Tibial artery (tissue), 4 donors: ENCODE measurements at regions not wholly inside any gene's neighbourhood (a gene's known extent, or its start where the extent isn't known, plus 50 kb on each side); places are given as distances from the start of the nearest gene placed in this dataset.

Experiments used
- DNase-seq, 2 donors: peaks; one replicate each; pipeline ENCODE4 v3.0.0-alpha.2; 2019
- H3K27ac ChIP-seq, 2 donors: fragments of 200-600 bp; sonication (generic) in 1 of 2; 1 replicate in 1 of 2; 2 replicates in 1 of 2; pipeline ENCODE4 v1.5.1; 2018 to 2019; ENCODE audit warnings: mild to moderate bottlenecking in 1 of 2
- H3K27me3 ChIP-seq, 2 donors: fragments of 200-600 bp; sonication (generic) in 1 of 2; one replicate each; pipeline versions ENCODE4 v1.5.1 to v1.6.0; 2016 to 2019
- H3K36me3 ChIP-seq, 3 donors: fragments of 200-600 bp; sonication (generic) in 2 of 3; one replicate each; pipeline ENCODE4 v1.5.1; 2016 to 2019; ENCODE audit warnings: mild to moderate bottlenecking in 2 of 3
- H3K4me1 ChIP-seq, 4 donors: fragments of 200-600 bp; sonication (generic) in 2 of 4; 1 replicate in 3 of 4; 2 replicates in 1 of 4; pipeline ENCODE4 v1.5.1; 2016 to 2019
- H3K4me3 ChIP-seq, 2 donors: fragments of 200-600 bp; sonication (generic) in 1 of 2; 1 replicate in 1 of 2; 2 replicates in 1 of 2; pipeline ENCODE4 v1.5.1; 2018 to 2019; ENCODE audit warnings: mild to moderate bottlenecking in 2 of 2
- H3K9me3 ChIP-seq, 3 donors: fragments of 200-600 bp; sonication (generic) in 1 of 3; one replicate each; pipeline ENCODE4 v1.5.1; 2016 to 2019
- intact Hi-C: fragments of 100-400 bp; cut with DNase I; formaldehyde crosslinking; loops from one replicate; pipeline ENCODE4 v1.15.0; 2023; ENCODE audit warnings: low total_unique reads
- TF ChIP-seq, protein P1 (sequence below), 2 experiments: fragments of 200-600 bp in 1 of 2; fragments of 450-650 bp in 1 of 2; IDR thresholded peaks; one replicate each; pipeline ENCODE4 v1.5.1; 2017 to 2019; ENCODE audit warnings: antibody characterized with exemption in 2 of 2, mild to moderate bottlenecking in 1 of 2, moderate library complexity in 1 of 2

DNA sequence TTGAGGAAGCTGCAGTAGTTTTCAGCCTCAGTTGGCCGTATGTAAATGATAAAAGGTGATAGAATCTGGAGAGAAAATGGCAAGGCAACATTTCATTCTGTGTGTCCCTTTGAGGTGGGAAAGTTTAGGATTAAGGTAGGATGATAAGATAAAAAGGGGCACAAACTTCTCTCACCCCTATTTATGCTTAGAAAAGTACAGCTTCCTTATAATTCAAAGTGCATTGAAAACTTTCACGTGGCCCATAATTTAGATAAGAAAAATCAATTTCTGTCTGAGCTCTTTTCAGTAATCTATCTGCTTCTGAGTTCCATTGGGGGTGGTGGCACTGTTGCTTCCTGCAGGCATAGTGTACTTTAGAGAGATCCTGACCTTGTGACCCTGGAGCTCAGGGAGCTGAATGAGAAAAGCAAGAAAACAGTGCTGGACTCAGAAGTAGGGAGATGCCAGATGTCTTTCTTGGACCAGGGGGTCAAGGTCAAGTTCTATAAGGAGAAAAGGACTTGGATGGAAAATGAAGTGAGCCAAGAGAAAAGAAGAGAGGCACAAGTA is 187.3 kb downstream of the NDFIP2 start:
- no peak overlapping the region for H3K4me3 ChIP-seq
- peaks cover 0 to 11% (median 0%) of the 10 kb centered on the region in 4 donors for H3K4me1 ChIP-seq
- no peaks in the 10 kb centered on the region for H3K9me3 ChIP-seq
- no peaks in the 10 kb centered on the region for H3K36me3 ChIP-seq
- no peak overlapping the region for H3K27ac ChIP-seq
- no peaks in the 10 kb centered on the region for H3K27me3 ChIP-seq
- intact Hi-C loops: no loop called here
- TF ChIP-seq, protein P1, sequence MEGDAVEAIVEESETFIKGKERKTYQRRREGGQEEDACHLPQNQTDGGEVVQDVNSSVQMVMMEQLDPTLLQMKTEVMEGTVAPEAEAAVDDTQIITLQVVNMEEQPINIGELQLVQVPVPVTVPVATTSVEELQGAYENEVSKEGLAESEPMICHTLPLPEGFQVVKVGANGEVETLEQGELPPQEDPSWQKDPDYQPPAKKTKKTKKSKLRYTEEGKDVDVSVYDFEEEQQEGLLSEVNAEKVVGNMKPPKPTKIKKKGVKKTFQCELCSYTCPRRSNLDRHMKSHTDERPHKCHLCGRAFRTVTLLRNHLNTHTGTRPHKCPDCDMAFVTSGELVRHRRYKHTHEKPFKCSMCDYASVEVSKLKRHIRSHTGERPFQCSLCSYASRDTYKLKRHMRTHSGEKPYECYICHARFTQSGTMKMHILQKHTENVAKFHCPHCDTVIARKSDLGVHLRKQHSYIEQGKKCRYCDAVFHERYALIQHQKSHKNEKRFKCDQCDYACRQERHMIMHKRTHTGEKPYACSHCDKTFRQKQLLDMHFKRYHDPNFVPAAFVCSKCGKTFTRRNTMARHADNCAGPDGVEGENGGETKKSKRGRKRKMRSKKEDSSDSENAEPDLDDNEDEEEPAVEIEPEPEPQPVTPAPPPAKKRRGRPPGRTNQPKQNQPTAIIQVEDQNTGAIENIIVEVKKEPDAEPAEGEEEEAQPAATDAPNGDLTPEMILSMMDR (IDR thresholded peaks at IDR 0.05): no peak
- no peak for DNase-seq

DNA sequence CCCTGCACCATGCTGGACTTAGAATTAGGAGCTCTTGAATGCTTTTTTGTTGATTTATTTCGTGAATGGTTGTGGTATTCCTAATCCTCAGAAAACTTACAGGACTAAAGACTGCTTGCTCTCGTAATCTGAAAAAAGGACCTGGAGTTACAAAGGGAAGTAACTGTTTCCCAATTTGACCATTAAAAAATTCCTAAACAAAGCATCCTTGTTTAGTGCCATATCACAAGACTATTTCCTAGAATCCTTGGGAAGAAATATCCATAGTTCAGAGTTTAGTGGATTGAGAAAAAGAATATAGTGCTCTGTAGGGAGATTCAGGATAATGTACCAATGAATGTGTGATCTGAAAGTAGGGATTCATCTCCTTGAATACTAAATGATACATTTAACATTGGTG is 186.8 kb downstream of the NDFIP2 start:
- H3K36me3 ChIP-seq: no peaks in the 10 kb centered on the region
- intact Hi-C loops: no loop called here
- H3K27me3 ChIP-seq: no peaks in the 10 kb centered on the region
- peaks cover 0 to 11% (median 0%) of the 10 kb centered on the region in 4 donors for H3K4me1 ChIP-seq
- no peak overlapping the region for H3K4me3 ChIP-seq
- TF ChIP-seq, protein P1 (IDR thresholded peaks at IDR 0.05): no peak
- H3K27ac ChIP-seq: no peak overlapping the region
- DNase-seq: no peak
- no peaks in the 10 kb centered on the region for H3K9me3 ChIP-seq

DNA sequence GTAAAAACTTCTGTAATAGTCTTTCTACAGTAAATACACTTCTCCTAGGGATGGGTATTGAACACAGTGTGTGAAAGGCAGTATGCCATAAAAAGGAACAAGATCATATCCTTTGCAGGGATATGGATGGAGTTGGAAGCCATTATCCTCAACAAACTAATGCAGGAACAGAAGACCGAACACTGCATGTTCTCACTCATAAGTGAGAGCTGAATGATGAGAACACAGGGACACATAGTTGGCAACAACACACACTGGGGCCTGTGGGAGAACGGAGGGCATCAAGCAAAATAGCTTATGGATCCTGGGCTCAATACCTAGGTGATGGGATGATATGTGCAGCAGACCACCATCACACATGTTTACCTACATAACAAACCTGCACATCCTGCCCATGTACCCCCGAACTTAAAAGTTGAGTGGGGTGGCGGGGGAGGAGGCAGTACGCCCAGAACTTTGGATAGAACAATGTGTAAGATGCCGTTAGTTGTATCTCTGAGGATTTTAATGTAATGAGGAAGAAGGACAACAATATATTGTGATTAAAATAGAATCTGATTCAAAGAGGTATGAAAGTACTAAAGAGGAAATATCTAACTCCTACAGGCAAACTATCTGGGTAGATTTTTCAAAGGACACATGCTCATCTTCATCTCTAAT is 183.2 kb downstream of the NDFIP2 start:
- TF ChIP-seq, protein P1 (IDR thresholded peaks at IDR 0.05): no peak
- DNase-seq: no peak
- Histone ChIP-seq H3K36me3 (no peaks in the 10 kb centered on the region), H3K4me3 (no peak overlapping the region), H3K4me1 (peaks cover 0 to 4% (median 0%) of the 10 kb centered on the region in 4 donors), H3K27me3 (no peaks in the 10 kb centered on the region), H3K27ac (no peak overlapping the region), H3K9me3 (no peaks in the 10 kb centered on the region)
- intact Hi-C loops: no loop called here

DNA sequence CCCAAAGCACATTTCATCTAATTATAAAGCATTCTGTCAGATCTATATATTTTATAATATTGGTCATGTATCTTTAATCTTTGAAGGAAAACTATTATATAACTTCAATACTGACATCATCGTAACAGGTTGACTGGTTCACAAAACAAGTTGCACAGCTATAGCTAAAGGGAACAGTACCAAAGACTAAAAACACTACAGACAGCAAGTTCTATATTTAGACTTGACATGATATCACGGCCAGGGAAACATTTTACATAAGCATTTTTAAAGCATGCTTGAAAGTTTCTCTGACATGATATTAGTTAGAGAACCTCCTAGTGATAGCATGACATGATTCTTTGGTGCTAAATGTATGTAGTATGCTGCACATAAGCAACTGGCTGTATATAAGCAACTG is 182.5 kb downstream of the NDFIP2 start:
- Histone ChIP-seq H3K4me3 (no peak overlapping the region), H3K27ac (no peak overlapping the region)
- intact Hi-C loops: no loop called here

DNA sequence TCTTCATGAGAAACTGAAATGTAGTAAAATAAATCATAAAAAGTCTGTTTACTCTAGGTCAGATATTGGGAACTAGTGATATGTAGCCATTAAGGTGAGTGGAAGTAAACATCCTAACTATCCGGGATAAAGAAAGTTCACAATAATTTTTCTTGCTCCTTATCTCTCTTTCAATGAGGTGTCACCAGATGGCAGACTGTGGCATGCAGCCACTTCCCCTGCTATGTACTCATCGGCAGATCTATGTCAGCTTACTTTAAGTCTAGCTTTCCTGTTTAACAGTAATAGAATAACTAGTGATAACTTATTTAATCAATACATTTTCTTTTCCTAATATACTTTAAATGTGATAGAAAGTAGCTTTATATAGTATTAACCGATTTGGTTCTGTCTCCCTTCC is 181.9 kb downstream of the NDFIP2 start:
- intact Hi-C loops: no loop called here
- no peaks in the 10 kb centered on the region for H3K27me3 ChIP-seq

More for the DNA sequence above, 182.5 kb downstream of the NDFIP2 start:
- Histone ChIP-seq H3K27me3 (no peaks in the 10 kb centered on the region), H3K36me3 (no peaks in the 10 kb centered on the region), H3K4me1 (no peaks in the 10 kb centered on the region), H3K9me3 (no peaks in the 10 kb centered on the region)
- no peak for DNase-seq
- TF ChIP-seq, protein P1 (IDR thresholded peaks at IDR 0.05): no peak

More for the DNA sequence above, 181.9 kb downstream of the NDFIP2 start:
- H3K36me3 ChIP-seq: no peaks in the 10 kb centered on the region
- no peak overlapping the region for H3K4me3 ChIP-seq
- no peak overlapping the region for H3K27ac ChIP-seq
- DNase-seq: no peak
- H3K4me1 ChIP-seq: no peaks in the 10 kb centered on the region
- TF ChIP-seq, protein P1 (IDR thresholded peaks at IDR 0.05): no peak
- H3K9me3 ChIP-seq: no peaks in the 10 kb centered on the region
